Keratinocyte (primary cell): ENCODE measurements at regions not wholly inside any gene's neighbourhood (a gene's known extent, or its start where the extent isn't known, plus 50 kb on each side); places are given as distances from the start of the nearest gene placed in this dataset.

Source experiments
- EZH2 ChIP-seq: IDR thresholded peaks from one replicate; pipeline ENCODE4 v1.6.1; 2012; ENCODE audit warnings: inconsistent platforms, mild to moderate bottlenecking, low read length, moderate library complexity
- TF ChIP-seq, protein P1 (sequence below), 3 experiments: IDR thresholded peaks in 1 of 3; conservative IDR thresholded peaks in 1 of 3; optimal IDR thresholded peaks in 1 of 3; 2 replicates in 2 of 3; 3 replicates in 1 of 3; pipeline versions ENCODE3 to v1.5.1; 2011; ENCODE audit warnings: low read length in 3 of 3, mild to moderate bottlenecking in 3 of 3, moderate library complexity in 2 of 3, control low read depth in 1 of 3, inconsistent platforms in 1 of 3; ENCODE audit not compliant: insufficient read depth in 2 of 3; ENCODE audit errors: extremely low read depth in 1 of 3

DNA sequence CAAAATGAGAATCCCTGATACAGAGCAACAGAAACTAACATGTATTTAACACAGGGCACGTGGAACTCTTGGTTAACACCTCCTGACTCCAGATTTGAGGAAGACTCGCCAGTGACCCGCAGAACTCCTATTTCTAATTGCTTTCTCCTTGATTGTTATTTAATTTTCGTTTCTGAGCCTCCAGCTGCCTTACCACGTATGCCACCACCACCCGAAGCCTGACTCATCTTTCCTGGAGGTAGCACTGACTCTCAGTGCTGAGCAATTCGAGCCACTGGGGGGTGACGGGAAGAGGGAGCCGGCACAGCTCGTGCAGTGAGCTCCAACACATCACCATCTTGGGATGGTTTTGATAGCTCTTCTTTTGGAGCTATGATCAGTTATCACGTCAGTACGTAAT, 273.9 kb upstream of the MGMT start:
- TF ChIP-seq, protein P1, sequence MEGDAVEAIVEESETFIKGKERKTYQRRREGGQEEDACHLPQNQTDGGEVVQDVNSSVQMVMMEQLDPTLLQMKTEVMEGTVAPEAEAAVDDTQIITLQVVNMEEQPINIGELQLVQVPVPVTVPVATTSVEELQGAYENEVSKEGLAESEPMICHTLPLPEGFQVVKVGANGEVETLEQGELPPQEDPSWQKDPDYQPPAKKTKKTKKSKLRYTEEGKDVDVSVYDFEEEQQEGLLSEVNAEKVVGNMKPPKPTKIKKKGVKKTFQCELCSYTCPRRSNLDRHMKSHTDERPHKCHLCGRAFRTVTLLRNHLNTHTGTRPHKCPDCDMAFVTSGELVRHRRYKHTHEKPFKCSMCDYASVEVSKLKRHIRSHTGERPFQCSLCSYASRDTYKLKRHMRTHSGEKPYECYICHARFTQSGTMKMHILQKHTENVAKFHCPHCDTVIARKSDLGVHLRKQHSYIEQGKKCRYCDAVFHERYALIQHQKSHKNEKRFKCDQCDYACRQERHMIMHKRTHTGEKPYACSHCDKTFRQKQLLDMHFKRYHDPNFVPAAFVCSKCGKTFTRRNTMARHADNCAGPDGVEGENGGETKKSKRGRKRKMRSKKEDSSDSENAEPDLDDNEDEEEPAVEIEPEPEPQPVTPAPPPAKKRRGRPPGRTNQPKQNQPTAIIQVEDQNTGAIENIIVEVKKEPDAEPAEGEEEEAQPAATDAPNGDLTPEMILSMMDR (optimal IDR thresholded peaks at IDR 0.05 in 1 of 3, IDR thresholded peaks at IDR 0.05 in 1 of 3, conservative IDR thresholded peaks at IDR 0.05 in 1 of 3; ENCODE audit: extremely low read depth in 1 of 3, insufficient read depth in 2 of 3, low read length in 3 of 3), result peak in 1 of 3 experiments; percentile 28
- no peak for TF ChIP-seq EZH2
